ENCODE measurements at regions not wholly inside any gene's neighbourhood (a gene's known extent, or its start where the extent isn't known, plus 50 kb on each side); places are given as distances from the start of the nearest gene placed in this dataset.
"Not testable (repeated sequence)": the region's sequence is repeated elsewhere in the genome, so short reads cannot be mapped to it uniquely, and the experiment has no call there.

DNA sequence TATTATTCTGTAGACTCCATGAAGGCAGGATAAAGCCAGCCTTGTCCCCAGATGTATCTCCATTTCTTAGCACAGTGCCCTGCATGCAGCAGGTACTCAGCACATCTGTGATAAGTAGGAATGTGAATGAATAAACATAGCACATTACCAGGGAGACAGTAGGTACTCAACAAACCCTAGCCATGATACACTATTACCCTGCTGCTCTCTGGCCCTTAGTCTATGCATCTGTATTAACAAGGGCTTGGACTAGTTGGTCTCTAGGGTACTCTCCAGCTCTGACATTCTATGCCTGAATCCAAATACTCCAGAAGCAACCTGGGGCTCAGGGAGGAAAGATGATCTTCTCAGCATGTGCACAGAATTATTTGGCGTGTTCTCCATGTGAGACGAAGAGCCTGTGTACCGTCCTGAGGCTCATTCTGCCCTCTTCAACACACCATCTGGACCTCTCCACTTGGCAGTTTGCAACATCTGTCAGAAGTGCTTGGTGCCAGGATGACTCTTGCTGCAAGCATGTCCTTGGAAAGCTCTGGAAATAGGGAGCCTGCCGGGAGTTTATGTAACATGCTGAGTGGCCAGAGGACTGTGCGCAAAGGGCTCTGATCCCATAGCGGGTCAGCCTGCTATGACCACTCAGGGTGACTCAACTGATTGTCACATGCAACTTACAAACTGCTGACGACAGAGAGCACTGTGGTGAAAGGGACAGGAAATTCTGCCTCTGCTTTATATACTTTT is 228.2 kb upstream of the USP24 start:
- DNase-seq, result no peak
- in situ Hi-C loops (cut with MboI; ENCODE audit: low pct_unique_long_range_greater_than_20kb, low sequenced_read_pairs), result no loop called here

DNA sequence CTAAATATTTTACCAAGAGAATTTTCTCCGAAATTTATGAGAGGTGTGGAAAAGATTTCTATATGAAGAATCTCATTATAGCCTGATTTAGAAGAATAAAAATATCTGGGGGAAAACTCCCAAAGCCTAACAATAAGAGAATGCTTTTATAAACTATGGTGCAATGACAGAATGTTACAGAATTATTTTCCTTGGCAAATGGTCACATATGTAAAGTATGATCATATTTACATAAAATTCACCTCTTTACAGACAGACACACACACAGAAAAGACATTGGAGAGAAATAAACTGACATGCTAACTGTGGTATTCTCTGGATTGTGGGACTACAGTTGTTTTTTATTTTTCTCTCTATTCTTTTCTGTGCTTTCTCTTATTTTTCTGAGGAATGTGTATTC is 226.3 kb upstream of the USP24 start:
- in situ Hi-C loops (cut with MboI; ENCODE audit: low pct_unique_long_range_greater_than_20kb, low sequenced_read_pairs), result no loop called here
- no peak for DNase-seq

DNA sequence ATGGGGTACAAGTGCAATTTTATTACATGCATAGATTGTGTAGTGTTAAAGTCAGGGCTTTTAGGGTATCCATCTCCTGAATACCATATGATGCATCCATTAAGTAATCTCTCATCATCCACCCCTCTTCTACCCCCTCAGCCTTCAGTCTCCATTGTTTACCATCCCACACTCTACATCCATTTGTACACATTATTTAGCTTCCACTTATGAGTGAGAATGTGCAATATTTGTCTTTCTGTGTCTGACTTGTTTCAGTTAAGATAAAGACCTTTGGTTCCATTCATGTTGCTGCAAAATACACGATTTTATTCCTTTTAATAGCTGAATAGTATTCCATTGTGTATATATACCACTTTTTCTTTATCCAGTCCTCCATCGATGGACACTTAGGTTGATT is 222.5 kb upstream of the USP24 start:
- no peak for DNase-seq
- in situ Hi-C loops (cut with MboI; ENCODE audit: low pct_unique_long_range_greater_than_20kb, low sequenced_read_pairs), result no loop called here

DNA sequence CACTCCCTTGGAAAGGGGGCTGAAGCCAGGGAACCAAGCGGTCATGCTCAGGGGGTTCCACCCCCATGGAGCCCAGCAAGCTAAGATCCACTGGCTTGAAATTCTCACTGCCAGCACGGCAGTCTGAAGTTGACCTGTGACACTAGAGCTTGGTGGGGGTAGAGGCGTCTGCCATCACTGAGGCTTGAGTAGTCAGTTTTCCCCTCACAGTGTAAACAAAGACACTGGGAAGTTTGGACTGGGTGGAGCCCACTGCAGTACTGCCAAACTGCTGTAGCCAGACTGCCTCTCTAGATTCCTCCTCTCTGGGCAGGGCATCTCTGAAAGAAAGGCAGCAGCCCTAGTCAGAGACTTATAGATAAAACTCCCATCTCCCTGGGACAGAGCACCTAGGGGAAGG is 215.6 kb upstream of the USP24 start:
- DNase-seq; in situ Hi-C loops (cut with MboI; ENCODE audit: low pct_unique_long_range_greater_than_20kb, low sequenced_read_pairs): not testable (repeated sequence)

DNA sequence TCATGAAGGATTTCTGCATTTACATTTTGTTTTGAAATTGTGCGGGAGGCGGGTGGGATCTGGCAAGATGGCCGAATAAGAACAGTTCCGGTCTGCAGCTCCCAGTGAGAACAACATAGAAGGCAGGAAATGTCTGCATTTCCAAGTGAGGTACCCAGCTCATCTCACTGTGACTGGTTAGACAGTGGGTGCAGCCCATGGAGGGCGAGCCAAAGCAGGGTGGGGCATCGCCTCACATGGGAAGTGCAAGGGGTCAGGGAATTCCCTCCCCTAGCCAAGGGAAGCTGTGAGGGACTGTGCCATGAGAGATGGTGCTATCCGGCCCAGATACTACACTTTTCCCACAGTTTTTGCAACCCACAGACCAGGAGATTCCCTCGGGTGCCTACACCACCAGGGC is 215.0 kb upstream of the USP24 start:
- DNase-seq; in situ Hi-C loops (cut with MboI; ENCODE audit: low pct_unique_long_range_greater_than_20kb, low sequenced_read_pairs): not testable (repeated sequence)

DNA sequence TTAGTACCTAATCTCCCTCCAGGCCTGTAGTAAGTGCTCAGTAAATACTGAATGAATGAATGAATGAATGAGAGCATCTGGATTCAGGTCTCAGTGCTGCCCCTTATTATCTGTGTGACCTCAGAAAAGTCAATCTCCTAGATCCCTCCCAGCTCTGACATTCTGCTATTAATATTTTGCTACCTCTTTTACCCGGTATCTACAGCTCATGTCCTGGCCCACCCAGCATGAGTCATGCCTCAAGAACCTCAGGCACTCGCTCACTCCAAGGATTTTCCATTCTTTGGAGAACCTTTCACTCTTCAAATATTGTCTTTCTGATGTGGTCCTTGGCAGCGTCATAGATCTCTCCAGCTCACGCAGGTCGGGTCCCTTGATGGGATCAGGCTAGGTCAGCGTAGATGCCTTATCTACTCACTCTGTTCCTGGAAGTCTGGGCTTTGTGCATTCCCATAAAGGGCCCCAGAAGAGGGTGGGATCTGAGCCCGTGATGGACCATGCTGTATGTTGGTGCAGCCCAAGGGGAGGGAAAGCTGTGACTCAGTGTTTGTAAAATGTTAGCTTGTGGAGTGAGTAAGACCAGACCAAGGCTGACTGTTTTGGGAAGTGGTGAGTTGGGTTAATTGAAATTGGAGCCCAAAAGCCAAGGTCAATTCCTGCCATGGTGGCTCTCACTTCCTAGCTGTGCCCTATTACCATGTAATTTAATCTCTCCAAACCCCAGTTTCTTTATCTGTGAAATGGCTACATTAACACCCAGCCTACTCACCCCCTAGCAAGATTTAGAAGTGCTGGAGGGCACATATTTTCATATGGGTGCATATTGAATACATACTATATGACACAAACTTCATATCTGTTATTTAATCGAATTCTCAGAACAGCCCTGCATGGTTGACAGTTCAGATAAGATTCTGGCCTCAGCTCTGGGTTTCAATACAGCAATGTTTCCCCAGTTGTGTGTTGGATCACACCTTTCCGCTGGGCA is 214.1 kb upstream of the USP24 start:
- no peak for DNase-seq
- in situ Hi-C loops (cut with MboI; ENCODE audit: low pct_unique_long_range_greater_than_20kb, low sequenced_read_pairs), result no loop called here

DNA sequence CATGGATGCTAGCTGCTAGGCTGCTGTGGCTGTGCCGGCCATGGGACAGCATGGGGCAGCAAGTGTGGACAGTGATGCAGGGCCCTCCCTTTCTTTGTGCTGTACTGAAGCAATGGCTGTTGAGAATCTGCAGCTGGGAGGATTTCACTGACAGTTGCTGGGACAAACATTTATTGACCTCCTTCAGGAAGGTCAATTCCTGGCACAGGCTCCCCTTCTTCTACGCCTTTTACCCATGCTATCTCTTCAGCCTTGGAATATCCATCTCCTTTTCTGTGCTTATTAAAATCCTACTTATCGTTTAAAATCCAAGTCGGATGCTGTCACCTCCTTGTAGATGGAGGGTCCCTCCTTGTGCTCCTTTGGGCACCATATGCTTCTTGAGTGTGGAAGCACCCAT is 213.1 kb upstream of the USP24 start:
- DNase-seq, result no peak
- in situ Hi-C loops (cut with MboI; ENCODE audit: low pct_unique_long_range_greater_than_20kb, low sequenced_read_pairs), result no loop called here

DNA sequence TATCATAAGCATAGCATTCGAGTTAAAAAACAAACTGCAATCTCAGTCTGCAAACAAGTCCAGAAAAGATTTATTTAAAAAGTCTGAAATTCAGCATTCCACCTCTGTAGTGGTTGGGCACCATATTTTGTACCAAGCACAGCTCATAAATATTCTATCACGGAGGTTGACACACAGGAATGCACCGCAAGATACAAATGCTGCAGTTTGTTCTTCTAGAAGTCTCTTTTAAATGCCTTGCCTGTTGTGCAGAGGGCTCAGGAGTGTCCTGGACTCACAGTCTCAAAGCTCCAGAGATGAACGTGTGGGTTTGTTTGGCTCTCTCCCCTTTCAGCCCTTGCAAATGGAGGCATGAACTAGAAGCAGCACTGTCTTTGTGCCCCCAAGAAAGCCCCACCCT is 212.4 kb upstream of the USP24 start:
- no peak for DNase-seq
- in situ Hi-C loops (cut with MboI; ENCODE audit: low pct_unique_long_range_greater_than_20kb, low sequenced_read_pairs), result no loop called here

DNA sequence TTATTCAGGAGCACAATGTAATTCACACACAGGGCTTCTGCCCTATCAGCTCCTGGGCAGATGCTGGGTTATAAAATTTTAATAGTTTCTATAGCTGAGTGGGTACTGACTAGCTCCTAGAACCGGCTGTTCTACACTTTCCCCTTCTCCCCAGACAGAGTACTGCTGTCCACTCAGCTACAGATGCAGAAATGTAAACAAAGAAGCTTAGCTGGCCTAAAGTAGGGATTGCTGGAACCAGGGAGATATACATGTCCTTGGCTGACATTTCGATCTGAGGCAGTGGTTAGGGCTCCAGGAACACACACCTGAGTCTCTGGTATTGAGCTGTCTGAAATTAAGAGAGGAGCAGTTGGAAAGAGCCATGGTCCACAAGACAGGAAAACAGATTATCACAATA is 211.5 kb upstream of the USP24 start:
- in situ Hi-C loops (cut with MboI; ENCODE audit: low pct_unique_long_range_greater_than_20kb, low sequenced_read_pairs), result no loop called here
- no peak for DNase-seq

DNA sequence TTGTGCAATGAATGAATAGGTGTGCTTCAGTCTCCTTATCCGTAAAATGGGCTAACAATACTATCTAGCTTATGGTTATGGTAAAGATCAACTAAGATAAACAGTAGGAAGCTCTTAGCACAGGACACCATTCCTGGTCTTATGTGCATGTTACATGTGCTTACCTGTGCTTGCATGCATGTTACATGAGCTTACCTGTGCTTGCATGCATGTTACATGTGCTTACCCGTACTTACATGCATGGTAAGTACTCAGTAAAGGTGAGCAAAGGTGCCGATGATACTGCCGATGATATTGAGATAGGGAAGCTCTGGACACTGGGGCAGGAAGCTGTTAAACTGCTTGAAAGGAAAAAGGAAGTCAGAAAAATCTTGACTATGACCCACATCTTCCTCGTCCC is 211.0 kb upstream of the USP24 start:
- in situ Hi-C loops (cut with MboI; ENCODE audit: low pct_unique_long_range_greater_than_20kb, low sequenced_read_pairs), result no loop called here
- no peak for DNase-seq

DNA sequence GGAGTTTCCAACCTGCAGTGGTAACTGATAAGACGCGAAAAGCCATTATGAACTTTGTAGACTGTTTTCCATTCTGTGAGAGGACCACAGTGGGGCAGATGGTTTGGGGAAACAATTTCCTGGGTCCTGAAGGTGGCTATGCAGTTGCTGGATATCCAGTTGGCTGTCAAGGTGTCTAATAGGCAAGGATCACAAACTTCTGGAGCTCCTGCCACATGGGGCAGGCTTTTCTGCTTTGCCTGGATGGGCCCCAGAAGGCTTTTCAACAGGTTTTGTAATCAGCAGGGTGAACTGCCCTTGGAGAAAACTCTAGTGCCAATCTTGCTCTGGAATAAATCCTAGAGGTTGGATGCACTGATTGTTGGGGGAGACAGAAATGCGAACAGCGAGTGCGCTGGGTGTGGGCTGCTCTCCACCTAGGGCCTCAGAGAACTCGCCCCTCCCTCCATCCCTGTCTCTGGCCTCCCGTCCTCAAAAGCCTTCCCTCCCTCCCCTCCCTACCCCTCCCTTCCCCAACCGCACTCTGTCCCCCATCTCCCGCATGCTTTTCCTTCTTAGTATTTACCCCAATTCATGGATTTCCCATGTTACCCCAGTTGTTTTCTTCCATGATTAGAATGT is 210.3 kb upstream of the USP24 start:
- no peak for DNase-seq
- in situ Hi-C loops (cut with MboI; ENCODE audit: low pct_unique_long_range_greater_than_20kb, low sequenced_read_pairs), result no loop called here

DNA sequence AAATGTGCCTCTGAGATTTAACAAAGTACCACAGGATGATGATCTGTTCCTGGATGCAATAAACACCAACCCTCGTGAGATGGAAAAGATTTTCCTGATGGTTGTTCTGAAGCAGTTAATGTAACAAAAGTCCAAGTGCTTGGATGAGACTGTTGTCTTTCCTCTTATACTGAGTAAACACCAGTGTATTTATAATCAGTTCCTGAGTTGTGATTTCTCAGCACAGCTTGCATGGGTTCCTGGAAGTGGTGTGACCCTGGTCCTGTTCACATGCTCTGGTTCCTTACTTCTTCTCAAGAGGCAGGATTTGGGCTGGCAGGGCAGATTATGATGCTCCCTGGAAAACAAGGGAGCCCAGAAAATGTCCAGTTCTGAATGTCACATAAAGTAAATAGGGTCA is 208.2 kb upstream of the USP24 start:
- DNase-seq, result no peak
- in situ Hi-C loops (cut with MboI; ENCODE audit: low pct_unique_long_range_greater_than_20kb, low sequenced_read_pairs), result no loop called here

DNA sequence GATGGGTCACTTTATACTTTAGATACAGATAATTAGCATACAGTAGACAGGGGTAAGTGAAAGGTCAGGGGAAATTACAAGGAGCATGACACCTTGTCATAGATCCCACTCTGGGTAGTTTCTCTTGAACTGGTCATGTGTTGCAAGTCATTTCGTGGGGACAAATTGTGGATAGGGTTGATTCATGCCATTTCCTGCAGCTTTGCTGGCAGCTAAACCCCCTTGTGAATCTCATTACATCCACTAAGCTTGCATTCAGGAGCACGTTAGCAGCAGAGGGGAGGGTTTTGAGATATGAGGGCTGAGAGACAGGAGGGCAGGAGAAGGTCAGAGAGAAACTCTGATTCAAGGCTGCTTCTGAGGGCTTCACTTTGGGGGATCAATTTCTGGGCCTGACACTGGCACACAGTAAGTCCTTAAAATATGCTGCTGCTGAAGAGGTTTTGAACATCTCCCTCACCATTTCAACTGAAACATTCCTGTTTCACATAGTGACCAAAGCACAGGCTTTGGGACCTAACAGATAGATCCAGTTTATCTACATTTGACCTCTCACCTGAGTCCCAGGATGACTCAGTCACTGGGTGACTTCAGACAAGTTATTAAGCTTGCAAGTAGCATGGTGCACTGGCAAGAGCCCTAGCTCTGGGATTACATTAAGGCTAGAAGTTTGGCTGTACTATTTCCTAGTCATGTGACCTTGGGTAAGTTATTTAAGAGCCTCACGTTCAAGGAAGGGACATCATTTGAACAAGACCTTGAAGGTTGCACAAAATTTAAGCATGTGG is 206.0 kb upstream of the USP24 start:
- no peak for DNase-seq
- in situ Hi-C loops (cut with MboI; ENCODE audit: low pct_unique_long_range_greater_than_20kb, low sequenced_read_pairs), result no loop called here

DNA sequence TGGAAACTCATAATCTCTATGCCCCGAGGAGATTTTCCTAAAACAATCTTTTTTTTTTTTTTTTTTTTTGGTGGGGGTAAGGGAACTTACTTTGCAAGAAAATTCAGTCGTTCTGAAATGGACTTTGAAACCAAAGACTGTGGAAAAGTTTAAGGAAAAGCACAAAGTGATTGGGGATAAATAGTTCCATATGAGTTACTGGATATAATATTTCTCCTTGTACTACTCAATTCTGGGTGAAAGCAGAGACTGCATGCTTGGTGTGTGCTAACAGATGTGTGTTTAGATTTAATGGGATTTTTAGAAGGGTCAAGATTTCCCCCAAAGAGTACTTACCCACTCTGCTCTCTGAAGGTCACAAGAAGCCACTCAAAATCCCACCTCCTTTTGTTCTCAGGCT is 204.9 kb upstream of the USP24 start:
- in situ Hi-C loops (cut with MboI; ENCODE audit: low pct_unique_long_range_greater_than_20kb, low sequenced_read_pairs), result no loop called here
- no peak for DNase-seq

DNA sequence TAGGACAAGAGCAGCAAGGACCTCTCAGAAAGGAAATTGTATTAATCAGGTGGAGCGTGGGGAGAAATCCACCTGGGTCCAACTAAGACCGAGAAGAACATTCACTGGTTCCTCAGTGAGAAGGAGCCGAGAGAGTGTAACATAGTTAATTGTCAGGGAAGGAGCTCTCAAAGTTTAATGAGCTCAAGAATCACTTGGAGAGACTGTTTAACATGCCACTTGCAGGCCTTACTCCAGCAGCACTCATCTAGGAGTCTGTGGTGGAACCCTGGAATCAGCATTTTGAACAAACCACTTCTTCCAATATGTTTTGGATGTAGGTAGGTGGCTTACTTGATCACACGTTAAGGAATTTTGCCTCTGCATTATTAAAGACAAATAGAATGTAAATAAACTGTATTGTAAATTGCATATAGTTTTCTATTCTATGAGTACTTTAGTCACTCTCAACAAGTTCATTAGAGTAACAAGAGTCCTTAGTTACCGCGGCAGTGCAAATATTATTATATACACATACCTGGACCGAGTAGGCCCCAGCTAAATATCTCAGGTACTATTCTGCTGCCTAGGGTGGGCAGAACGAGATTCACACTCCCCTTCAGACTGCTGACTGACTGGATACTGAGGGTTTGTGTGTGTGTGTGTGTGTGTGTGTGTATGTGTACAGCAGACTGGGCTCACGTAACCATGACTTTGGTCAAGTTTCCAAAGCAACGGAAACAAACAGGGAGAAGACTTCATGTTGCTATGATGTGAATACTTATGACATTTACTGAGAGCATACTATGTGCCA is 203.2 kb upstream of the USP24 start:
- DNase-seq, result no peak
- in situ Hi-C loops (cut with MboI; ENCODE audit: low pct_unique_long_range_greater_than_20kb, low sequenced_read_pairs), result no loop called here

DNA sequence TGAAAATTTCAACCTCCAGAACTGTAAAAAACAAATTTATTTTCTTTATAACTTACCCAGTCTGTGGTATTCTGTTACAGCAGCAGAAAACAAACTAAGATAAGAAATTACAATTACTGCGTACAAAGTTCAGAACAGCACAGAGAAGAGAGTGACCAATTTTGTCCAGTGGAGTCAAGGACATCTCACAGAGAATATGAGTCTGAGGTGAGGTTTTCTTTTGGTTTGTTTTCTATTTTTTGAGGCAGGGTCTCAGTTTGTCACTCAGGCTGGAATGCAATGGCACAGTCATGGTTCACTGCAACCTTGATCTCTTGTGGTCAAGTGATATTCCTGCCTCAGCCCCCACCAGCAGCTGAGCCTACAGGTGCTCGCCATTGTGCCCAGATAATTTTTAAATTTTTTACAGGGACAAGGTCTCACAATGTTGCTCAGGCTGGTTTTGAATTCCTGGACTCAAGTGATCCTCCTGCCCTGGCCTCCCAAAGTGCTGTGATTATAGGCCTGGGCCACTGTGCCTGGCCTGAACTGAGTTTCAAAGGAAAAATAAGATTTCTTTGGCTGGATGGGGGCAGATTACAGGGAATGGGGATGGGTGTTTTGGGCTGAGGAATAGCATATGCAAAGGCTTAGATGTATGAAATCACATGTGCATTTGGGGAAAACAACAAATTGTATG is 201.1 kb upstream of the USP24 start:
- in situ Hi-C loops (cut with MboI; ENCODE audit: low pct_unique_long_range_greater_than_20kb, low sequenced_read_pairs), result no loop called here

DNA sequence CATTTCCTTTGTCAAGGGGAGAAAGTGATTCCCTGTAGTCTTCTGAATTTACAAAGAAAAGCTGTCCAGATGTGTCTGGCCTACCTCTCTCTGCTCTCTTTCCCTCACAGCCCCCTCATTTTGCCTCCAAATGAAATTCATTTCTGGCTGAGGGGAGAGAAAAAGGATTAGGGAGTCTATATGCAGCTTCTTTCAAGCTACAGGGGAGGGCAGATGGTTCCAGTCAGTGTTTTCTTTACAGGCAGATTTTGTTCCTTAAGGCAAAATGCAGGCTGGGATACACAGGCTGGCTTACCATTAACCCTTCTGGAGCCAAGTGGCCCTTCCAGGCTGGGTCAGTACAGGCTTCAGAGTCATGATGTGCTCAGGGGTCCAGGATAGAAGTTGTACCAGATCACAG is 198.1 kb upstream of the USP24 start:
- DNase-seq, result no peak
- in situ Hi-C loops (cut with MboI; ENCODE audit: low pct_unique_long_range_greater_than_20kb, low sequenced_read_pairs), result no loop called here

More for the DNA sequence above, 201.1 kb upstream of the USP24 start:
- DNase-seq, result no peak

DNA sequence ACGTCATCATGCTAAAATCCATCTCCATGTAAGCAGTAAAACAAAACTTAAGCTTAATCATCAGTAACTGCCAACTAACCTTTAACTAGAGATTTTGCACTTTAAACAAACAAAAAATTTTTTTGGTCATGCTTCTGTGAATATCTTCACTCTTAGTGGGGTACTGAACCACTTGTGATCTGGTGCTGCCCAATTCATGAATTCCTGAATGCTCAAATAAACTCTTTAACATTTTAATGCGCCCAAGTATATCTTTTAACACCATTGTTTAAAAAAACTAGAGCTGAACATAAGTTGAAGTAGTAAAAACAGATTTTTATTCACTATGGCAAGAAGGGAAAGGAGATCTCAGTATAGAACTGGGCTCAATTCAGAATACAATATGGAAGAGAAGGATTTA is 196.9 kb upstream of the USP24 start:
- in situ Hi-C loops (cut with MboI; ENCODE audit: low pct_unique_long_range_greater_than_20kb, low sequenced_read_pairs), result no loop called here
- DNase-seq, result no peak
